Lung (tissue), 11 donors: ENCODE measurements at regions not wholly inside any gene's neighbourhood (a gene's known extent, or its start where the extent isn't known, plus 50 kb on each side); places are given as distances from the start of the nearest gene placed in this dataset.
"Not testable (repeated sequence)": the region's sequence is repeated elsewhere in the genome, so short reads cannot be mapped to it uniquely, and the experiment has no call there.

ENCODE experiments used
- ATAC-seq: fragments of 200-7000 bp; cut with Tn5 transposase; one replicate; pipeline ENCODE4 v1.9.1; 2020; ENCODE audit warnings: moderate number of reproducible peaks; ENCODE audit not compliant: insufficient read depth, low FRiP score
- DNase-seq, 3 donors: peaks; one replicate each; pipeline ENCODE4 v3.0.0-alpha.2; 2013 to 2017
- H3K27ac ChIP-seq, 2 donors: one replicate each; pipeline ENCODE4 v1.5.1; 2013; ENCODE audit warnings: mild to moderate bottlenecking in 2 of 2, moderate library complexity in 2 of 2, control low read depth in 1 of 2, inconsistent platforms in 1 of 2, low read depth in 1 of 2, low read length in 1 of 2
- H3K27me3 ChIP-seq, 3 donors: one replicate each; pipeline ENCODE4 v1.5.1; 2013; ENCODE audit warnings: low read length in 2 of 3; ENCODE audit not compliant: control insufficient read depth in 3 of 3, insufficient read depth in 3 of 3
- H3K36me3 ChIP-seq, 4 donors: one replicate each; pipeline ENCODE4 v1.5.1; 2013; ENCODE audit warnings: low read length in 4 of 4, mild to moderate bottlenecking in 1 of 4, moderate library complexity in 1 of 4; ENCODE audit not compliant: control insufficient read depth in 4 of 4, insufficient read depth in 4 of 4
- H3K4me1 ChIP-seq, 5 donors: one replicate each; pipeline ENCODE4 v1.5.1; 2013; ENCODE audit warnings: low read length in 5 of 5, mild to moderate bottlenecking in 2 of 5, moderate library complexity in 1 of 5; ENCODE audit not compliant: control insufficient read depth in 5 of 5, insufficient read depth in 5 of 5
- H3K4me3 ChIP-seq: one replicate; pipeline ENCODE4 v1.5.1; 2013; ENCODE audit warnings: mild to moderate bottlenecking, control low read depth, moderate library complexity
- H3K9ac ChIP-seq, 2 donors: one replicate each; pipeline ENCODE4 v1.5.1; 2013; ENCODE audit warnings: low read length in 2 of 2, control low read depth in 1 of 2; ENCODE audit not compliant: insufficient read depth in 1 of 2
- H3K9me3 ChIP-seq, 4 donors: one replicate each; pipeline ENCODE4 v1.5.1; 2013; ENCODE audit warnings: low read length in 3 of 4, mild to moderate bottlenecking in 1 of 4, moderate library complexity in 1 of 4; ENCODE audit not compliant: control insufficient read depth in 4 of 4, insufficient read depth in 3 of 4
- WGBS, 2 donors: extraction: QIAGEN DNeasy Blood & Tissue Kit; methylation state at CpG; one replicate each; pipeline ENCODE4 v1.1.7; 2013; 5-methylcytosine and 5-hydroxymethylcytosine counted together
- TF ChIP-seq, protein P1 (sequence below): IDR thresholded peaks from 2 replicates; pipeline ENCODE4 v1.5.1; 2012; ENCODE audit warnings: mild to moderate bottlenecking; ENCODE audit errors: control extremely low read depth, extremely low read depth
- donor health status: control.
- donor health status: control.
- donor health status: Bipolar disorder and iron deficiency.
- donor health status: healthy.
- donor health status: DM: yes; HTN: yes; CAD: no.

DNA sequence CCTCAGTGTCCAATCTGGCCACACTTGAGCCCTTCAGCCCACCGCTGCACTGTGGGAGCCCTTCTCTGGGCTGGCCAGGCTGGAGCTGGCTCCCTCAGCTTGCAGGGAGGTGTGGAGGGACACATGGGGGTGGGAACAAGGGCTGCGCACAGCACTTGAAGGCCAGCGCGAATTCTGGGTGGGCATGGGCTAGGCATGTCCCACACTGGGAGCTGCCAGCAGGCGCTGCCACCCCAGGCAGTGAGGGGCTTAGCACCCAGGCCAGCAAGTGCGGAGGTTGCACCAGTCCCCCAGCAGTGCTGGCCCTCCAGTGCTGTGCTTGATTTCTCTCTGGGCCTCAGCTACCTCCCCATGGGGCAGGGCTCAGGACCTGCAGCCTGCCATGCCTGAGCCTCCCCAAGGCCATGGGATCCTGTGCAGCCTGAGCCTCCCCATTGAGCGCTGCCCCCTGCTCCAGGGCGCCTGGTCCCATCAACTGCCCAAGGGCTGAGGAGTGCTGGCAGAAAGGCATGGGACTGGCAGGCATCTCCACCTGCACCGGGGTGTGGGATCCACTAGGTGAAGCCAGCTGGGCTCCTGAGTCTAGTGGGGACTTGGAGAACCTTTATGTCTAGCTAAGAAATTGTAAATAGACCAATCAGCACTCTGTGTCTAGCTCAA lies 148.2 kb downstream of the EMB start:
- Histone ChIP-seq H3K27me3 (no peaks in the 10 kb centered on the region), H3K4me1 (no peaks in the 10 kb centered on the region), H3K27ac (no peak overlapping the region), H3K4me3 (no peak overlapping the region), H3K9ac (no peak overlapping the region), H3K9me3 (peaks cover 0 to 3% (median 2%) of the 10 kb centered on the region in 4 donors), H3K36me3 (no peaks in the 10 kb centered on the region)
- WGBS, 2 donors = 70 to 80% methylated on average over 9 of the region's 9 CpGs
- no peak for DNase-seq
- TF ChIP-seq, protein P1, sequence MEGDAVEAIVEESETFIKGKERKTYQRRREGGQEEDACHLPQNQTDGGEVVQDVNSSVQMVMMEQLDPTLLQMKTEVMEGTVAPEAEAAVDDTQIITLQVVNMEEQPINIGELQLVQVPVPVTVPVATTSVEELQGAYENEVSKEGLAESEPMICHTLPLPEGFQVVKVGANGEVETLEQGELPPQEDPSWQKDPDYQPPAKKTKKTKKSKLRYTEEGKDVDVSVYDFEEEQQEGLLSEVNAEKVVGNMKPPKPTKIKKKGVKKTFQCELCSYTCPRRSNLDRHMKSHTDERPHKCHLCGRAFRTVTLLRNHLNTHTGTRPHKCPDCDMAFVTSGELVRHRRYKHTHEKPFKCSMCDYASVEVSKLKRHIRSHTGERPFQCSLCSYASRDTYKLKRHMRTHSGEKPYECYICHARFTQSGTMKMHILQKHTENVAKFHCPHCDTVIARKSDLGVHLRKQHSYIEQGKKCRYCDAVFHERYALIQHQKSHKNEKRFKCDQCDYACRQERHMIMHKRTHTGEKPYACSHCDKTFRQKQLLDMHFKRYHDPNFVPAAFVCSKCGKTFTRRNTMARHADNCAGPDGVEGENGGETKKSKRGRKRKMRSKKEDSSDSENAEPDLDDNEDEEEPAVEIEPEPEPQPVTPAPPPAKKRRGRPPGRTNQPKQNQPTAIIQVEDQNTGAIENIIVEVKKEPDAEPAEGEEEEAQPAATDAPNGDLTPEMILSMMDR = no peak
- ATAC-seq = no peak

DNA sequence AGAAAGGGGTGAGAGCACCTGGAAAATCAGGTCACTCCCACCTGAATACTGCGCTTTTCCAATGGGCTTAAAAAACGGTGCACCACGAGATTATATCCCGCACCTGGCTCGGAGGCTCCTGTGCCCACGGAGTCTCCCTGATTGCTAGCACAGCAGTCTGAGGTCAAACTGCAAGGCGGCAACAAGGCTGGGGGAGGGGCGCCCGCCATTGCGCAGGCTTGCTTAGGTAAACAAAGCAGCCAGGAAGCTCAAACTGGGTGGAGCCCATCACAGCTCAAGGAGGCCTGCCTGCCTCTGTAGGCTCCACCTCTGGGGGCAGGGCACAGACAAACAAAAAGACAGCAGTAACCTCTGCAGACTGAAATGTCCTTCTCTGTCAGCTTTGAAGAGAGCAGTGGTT lies 160.6 kb downstream of the EMB start:
- not testable (repeated sequence) for DNase-seq, H3K9me3 ChIP-seq, H3K27me3 ChIP-seq, H3K4me1 ChIP-seq, H3K4me3 ChIP-seq, H3K27ac ChIP-seq, H3K9ac ChIP-seq, ATAC-seq, H3K36me3 ChIP-seq
- WGBS, 2 donors = 66 to 90% methylated on average over 10 of the region's 10 CpGs
